OCI-LY1 (cell line): ENCODE measurements at regions not wholly inside any gene's neighbourhood (a gene's known extent, or its start where the extent isn't known, plus 50 kb on each side); places are given as distances from the start of the nearest gene placed in this dataset.

Experiments used
- H2AFZ ChIP-seq: fragments of 200-600 bp; sonication (generic), shearing (Covaris generic); 2 replicates; pipeline ENCODE4 v1.6.0; 2014; ENCODE audit warnings: antibody characterized with exemption, mild to moderate bottlenecking, low read length
- H3F3A ChIP-seq: fragments of 200-600 bp; sonication (generic), shearing (Covaris generic); 2 replicates; pipeline ENCODE4 v1.6.0; 2014; ENCODE audit warnings: mild to moderate bottlenecking, antibody characterized with exemption, low read length, moderate library complexity; ENCODE audit not compliant: insufficient read depth
- H3K27ac ChIP-seq: fragments of 200-600 bp; sonication (generic); 2 replicates; pipeline ENCODE4 v1.5.1; 2014; ENCODE audit warnings: low read length, mixed run types, mild to moderate bottlenecking, low read depth; ENCODE audit not compliant: poor library complexity, severe bottlenecking
- H3K27me3 ChIP-seq: fragments of 200-600 bp; sonication (generic); 2 replicates; pipeline ENCODE4 v1.6.0; 2014; ENCODE audit warnings: antibody characterized with exemption, mild to moderate bottlenecking, low read length, moderate library complexity; ENCODE audit not compliant: insufficient read depth
- H3K36me3 ChIP-seq: fragments of 200-600 bp; sonication (generic); 2 replicates; pipeline ENCODE4 v1.6.1; 2014; ENCODE audit warnings: mild to moderate bottlenecking, antibody characterized with exemption, low read length, moderate library complexity, mixed read lengths; ENCODE audit not compliant: insufficient read depth
- H3K4me1 ChIP-seq: fragments of 200-600 bp; sonication (generic); 2 replicates; pipeline ENCODE4 v1.5.1; 2014; ENCODE audit warnings: mild to moderate bottlenecking, low read length, moderate library complexity; ENCODE audit not compliant: insufficient read depth, severe bottlenecking
- H3K4me2 ChIP-seq: fragments of 200-600 bp; sonication (generic), shearing (Covaris generic); 2 replicates; pipeline ENCODE4 v1.6.1; 2014; ENCODE audit warnings: low read length
- H3K4me3 ChIP-seq: fragments of 200-600 bp; sonication (generic); 2 replicates; pipeline ENCODE4 v1.5.1; 2014; ENCODE audit warnings: low read length, low read depth, mild to moderate bottlenecking, mixed read lengths; ENCODE audit not compliant: poor library complexity, severe bottlenecking
- H3K79me2 ChIP-seq: fragments of 200-600 bp; shearing (Covaris generic); 2 replicates; pipeline ENCODE4 v1.6.1; 2016; ENCODE audit warnings: mixed run types, low read length, mixed read lengths; ENCODE audit not compliant: insufficient read depth
- H3K9ac ChIP-seq: fragments of 200-600 bp; sonication (generic), shearing (Covaris generic); 2 replicates; pipeline ENCODE4 v1.6.1; 2014; ENCODE audit warnings: mild to moderate bottlenecking, low read length, mixed read lengths
- H3K9me2 ChIP-seq: fragments of 200-600 bp; sonication (generic), shearing (Covaris generic); 2 replicates; pipeline ENCODE4 v1.6.1; 2014; ENCODE audit warnings: low read depth, mild to moderate bottlenecking, low read length, mixed read lengths
- H3K9me3 ChIP-seq: fragments of 200-600 bp; shearing (Covaris generic); 2 replicates; pipeline ENCODE4 v1.6.1; 2014; ENCODE audit warnings: low read length, mixed read lengths
- H4K20me1 ChIP-seq: fragments of 200-600 bp; sonication (generic), shearing (Covaris generic); 2 replicates; pipeline ENCODE4 v1.6.0; 2016; ENCODE audit warnings: mild to moderate bottlenecking, low read length; ENCODE audit not compliant: insufficient read depth
- CTCF ChIP-seq: fragments of 200-600 bp; sonication (generic), shearing (Covaris generic); IDR thresholded peaks from 2 replicates; pipeline ENCODE4 v1.5.1; 2017; ENCODE audit warnings: mild to moderate bottlenecking, antibody characterized with exemption, low read length, moderate library complexity, mixed read lengths
- EZH2 ChIP-seq: fragments of 200-600 bp; sonication (generic), shearing (Covaris generic); IDR thresholded peaks from 2 replicates; pipeline ENCODE4 v1.8.0; 2017; ENCODE audit warnings: borderline replicate concordance, mixed run types, mild to moderate bottlenecking, antibody characterized with exemption, low read length, moderate library complexity, mixed read lengths

- TF ChIP-seq EZH2 (no peak), CTCF (no peak)
- no peak overlapping the region for H3K27ac ChIP-seq
- H3K9ac ChIP-seq = no peak overlapping the region
- 0 out of 2 replicates have a peak, but pooled peaks cover 5% of the 10 kb centered on the region for H3K9me3 ChIP-seq
- H3K4me3 ChIP-seq = no peak overlapping the region
- no peaks in the 10 kb centered on the region for H3K9me2 ChIP-seq
- no peaks in the 10 kb centered on the region for H3K27me3 ChIP-seq
- H3K4me2 ChIP-seq = no peak overlapping the region
- no peaks in the 10 kb centered on the region for H3K36me3 ChIP-seq
- no peaks in the 10 kb centered on the region for H4K20me1 ChIP-seq
- no peaks in the 10 kb centered on the region for H3F3A ChIP-seq
- H3K4me1 ChIP-seq = no peaks in the 10 kb centered on the region
- H3K79me2 ChIP-seq = no peaks in the 10 kb centered on the region
- H2AFZ ChIP-seq = no peak overlapping the region
Measured at GRCh38 chr2:51953931-51954330, 922.0 kb upstream of the NRXN1 start.

GRCh38 chr2:51921076-51921475, 889.1 kb upstream of the NRXN1 start:
- TF ChIP-seq CTCF = no peak
- TF ChIP-seq EZH2 = no peak
- no peaks in the 10 kb centered on the region for H3K9me2 ChIP-seq
- no peak overlapping the region for H3K27ac ChIP-seq
- no peak overlapping the region for H3K9ac ChIP-seq
- H3F3A ChIP-seq = no peaks in the 10 kb centered on the region
- no peak overlapping the region for H3K4me2 ChIP-seq
- no peaks in the 10 kb centered on the region for H3K36me3 ChIP-seq
- H3K27me3 ChIP-seq = no peaks in the 10 kb centered on the region
- H3K4me1 ChIP-seq = no peaks in the 10 kb centered on the region
- no peak overlapping the region for H3K4me3 ChIP-seq
- no peaks in the 10 kb centered on the region for H3K79me2 ChIP-seq
- H4K20me1 ChIP-seq = no peaks in the 10 kb centered on the region
- no peaks in the 10 kb centered on the region for H3K9me3 ChIP-seq
- H2AFZ ChIP-seq = no peak overlapping the region

- no peaks in the 10 kb centered on the region for H4K20me1 ChIP-seq
- H3K9ac ChIP-seq = no peak overlapping the region
- H3K27me3 ChIP-seq = no peaks in the 10 kb centered on the region
- H2AFZ ChIP-seq = no peak overlapping the region
- H3K4me2 ChIP-seq = no peak overlapping the region
- no peak overlapping the region for H3K4me3 ChIP-seq
- H3K27ac ChIP-seq = no peak overlapping the region
- H3K9me3 ChIP-seq = no peaks in the 10 kb centered on the region
- H3K79me2 ChIP-seq = no peaks in the 10 kb centered on the region
- H3K36me3 ChIP-seq = no peaks in the 10 kb centered on the region
- H3K4me1 ChIP-seq = no peaks in the 10 kb centered on the region
- H3F3A ChIP-seq = no peaks in the 10 kb centered on the region
- TF ChIP-seq EZH2 (no peak), CTCF (no peak)
- H3K9me2 ChIP-seq = no peaks in the 10 kb centered on the region
Measured at GRCh38 chr2:51920509-51920908, 888.6 kb upstream of the NRXN1 start.
